Caco-2 (cell line): ENCODE measurements at regions not wholly inside any gene's neighbourhood (a gene's known extent, or its start where the extent isn't known, plus 50 kb on each side); places are given as distances from the start of the nearest gene placed in this dataset.

Experiments used
- BruUV-seq: library from RNA; stranded (reverse); fragments of 400-500 nt; replicated peaks from 2 replicates; lab custom pipeline; 2021; lab: Mats Ljungman, UMichigan
- CTCF ChIA-PET: fragments of 300-600 bp; sonication (Branson Sonifier 250); formaldehyde crosslinking; loops from one replicate; lab custom pipeline; 2022; ENCODE audit warnings: antibody characterized with exemption; lab: Charles Lee
- POLR2A ChIA-PET: fragments of 300-600 bp; sonication (Branson Sonifier 250); formaldehyde crosslinking; loops from one replicate; lab custom pipeline; 2022; ENCODE audit warnings: antibody characterized with exemption; lab: Charles Lee
- DNase-seq, 2 experiments: peaks; one replicate each; pipeline versions ENCODE4 v3.0.0 to v3.0.0-alpha.2; 2020 to 2022
- H3K27me3 ChIP-seq: replicated peaks from 2 replicates; pipeline ENCODE4 v1.6.0; 2011; ENCODE audit warnings: low read length; ENCODE audit not compliant: control insufficient read depth, insufficient read depth
- H3K36me3 ChIP-seq: 2 replicates; pipeline ENCODE4 v1.5.1; 2011; ENCODE audit warnings: low read length; ENCODE audit not compliant: control insufficient read depth, insufficient read depth
- H3K4me1 ChIP-seq: fragments of 250-450 bp; sonication (Bioruptor Pico); 2 replicates; pipeline ENCODE4 v1.5.1; 2020; ENCODE audit warnings: mild to moderate bottlenecking
- H3K4me3 ChIP-seq: 2 replicates; pipeline ENCODE4 v1.5.1; 2011; ENCODE audit warnings: low read depth, mild to moderate bottlenecking, control low read depth, low read length
- H3K9me3 ChIP-seq: fragments of 250-450 bp; sonication (Bioruptor Pico); 2 replicates; pipeline ENCODE4 v1.5.1; 2020; ENCODE audit warnings: mild to moderate bottlenecking, moderate library complexity
- H3K27ac Mint-ChIP-seq: one replicate; pipeline ENCODE4 v1.8.0; 2022; ENCODE audit warnings: mixed read lengths; ENCODE audit not compliant: unreplicated experiment
- H3K27me3 Mint-ChIP-seq: one replicate; pipeline ENCODE4 v1.8.0; 2022; ENCODE audit warnings: mixed read lengths; ENCODE audit not compliant: insufficient read depth, unreplicated experiment
- H3K36me3 Mint-ChIP-seq: one replicate; pipeline ENCODE4 v1.8.0; 2022; ENCODE audit warnings: mild to moderate bottlenecking, mixed read lengths; ENCODE audit not compliant: insufficient read depth, unreplicated experiment
- H3K4me1 Mint-ChIP-seq: one replicate; pipeline ENCODE4 v1.8.0; 2022; ENCODE audit warnings: low read depth, mixed read lengths; ENCODE audit not compliant: unreplicated experiment
- H3K4me3 Mint-ChIP-seq: one replicate; pipeline ENCODE4 v1.8.0; 2022; ENCODE audit warnings: mild to moderate bottlenecking, moderate library complexity, mixed read lengths; ENCODE audit not compliant: unreplicated experiment
- H3K9me3 Mint-ChIP-seq: one replicate; pipeline ENCODE4 v1.8.0; 2022; ENCODE audit warnings: mixed read lengths; ENCODE audit not compliant: unreplicated experiment
- CTCF ChIP-seq, 2 experiments: fragments of 200-600 bp in 1 of 2; IDR thresholded peaks; 1 replicate in 1 of 2; 2 replicates in 1 of 2; pipeline versions ENCODE4 v1.5.1 to v1.8.0; 2011 to 2022; ENCODE audit warnings: antibody characterized with exemption in 1 of 2, control low read depth in 1 of 2, inconsistent platforms in 1 of 2, low read depth in 1 of 2, low read length in 1 of 2, mild to moderate bottlenecking in 1 of 2, moderate library complexity in 1 of 2; ENCODE audit not compliant: insufficient read depth in 1 of 2, severe bottlenecking in 1 of 2, unreplicated experiment in 1 of 2
- intact Hi-C: fragments of 100-400 bp; cut with micrococcal nuclease; formaldehyde crosslinking; loops from one replicate; pipeline ENCODE4 v1.10.0; 2022; ENCODE audit not compliant: unreplicated experiment

GRCh38 chr1:96372881-96373280 lies 348.7 kb upstream of the PTBP2 start:
- H3K27me3 Mint-ChIP-seq: no peaks in the 10 kb centered on the region
- no peaks in the 10 kb centered on the region for H3K4me1 ChIP-seq
- H3K4me3 Mint-ChIP-seq: no peak overlapping the region
- BruUV-seq: no TSS peak
- no peak for TF ChIP-seq CTCF (IDR thresholded peaks at IDR 0.05; ENCODE audit: insufficient read depth in 1 of 2, low read depth in 1 of 2, low read length in 1 of 2, severe bottlenecking in 1 of 2, unreplicated experiment in 1 of 2)
- no peak overlapping the region for H3K27ac Mint-ChIP-seq
- ChIA-PET CTCF (no interaction called here), POLR2A (no interaction called here)
- no peaks in the 10 kb centered on the region for H3K36me3 ChIP-seq
- no peak overlapping the region for H3K4me3 ChIP-seq
- H3K27me3 ChIP-seq: no peaks in the 10 kb centered on the region
- no peaks in the 10 kb centered on the region for H3K36me3 Mint-ChIP-seq
- intact Hi-C loops: no loop called here
- no peaks in the 10 kb centered on the region for H3K9me3 Mint-ChIP-seq
- H3K9me3 ChIP-seq: no peaks in the 10 kb centered on the region
- no peak for DNase-seq
- H3K4me1 Mint-ChIP-seq: no peaks in the 10 kb centered on the region

DNA sequence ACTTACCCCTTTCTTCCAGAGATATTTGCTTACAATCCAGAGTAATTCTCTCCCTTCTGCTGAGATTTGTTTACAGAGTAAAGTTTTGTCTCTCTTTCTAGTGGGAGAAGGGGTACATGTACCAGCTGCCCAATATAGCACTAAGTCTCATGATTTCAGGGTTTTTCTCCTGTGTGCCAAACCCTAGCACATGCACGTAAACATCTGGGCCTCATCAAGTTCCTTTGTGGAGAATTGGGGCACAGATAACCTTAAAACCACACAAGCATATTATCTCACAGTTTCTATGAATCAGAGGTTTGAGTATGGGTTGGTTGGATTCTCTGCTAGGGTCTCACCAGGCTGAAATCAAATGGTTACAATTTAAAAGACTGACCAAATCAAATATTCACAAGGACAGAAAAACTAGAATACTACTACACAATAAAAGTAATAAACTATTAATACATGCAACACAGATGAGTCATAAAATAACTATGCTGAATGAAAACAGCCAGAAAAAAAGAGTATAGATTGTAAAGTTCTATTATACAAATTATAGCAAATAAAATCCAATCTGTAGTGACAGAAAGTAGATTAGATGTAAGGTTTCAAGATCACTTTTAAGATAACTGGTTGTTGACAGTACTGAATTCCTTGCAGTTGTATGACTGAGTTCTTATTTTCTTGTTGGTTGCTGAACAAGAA lies 347.4 kb upstream of the PTBP2 start:
- Mint-ChIP-seq H3K27ac (no peak overlapping the region), H3K36me3 (no peaks in the 10 kb centered on the region), H3K9me3 (no peaks in the 10 kb centered on the region), H3K4me3 (no peak overlapping the region), H3K27me3 (no peaks in the 10 kb centered on the region), H3K4me1 (no peaks in the 10 kb centered on the region)
- no peak for TF ChIP-seq CTCF (IDR thresholded peaks at IDR 0.05; ENCODE audit: insufficient read depth in 1 of 2, low read depth in 1 of 2, low read length in 1 of 2, severe bottlenecking in 1 of 2, unreplicated experiment in 1 of 2)
- Histone ChIP-seq H3K4me1 (no peaks in the 10 kb centered on the region), H3K27me3 (no peaks in the 10 kb centered on the region), H3K36me3 (no peaks in the 10 kb centered on the region), H3K9me3 (no peaks in the 10 kb centered on the region), H3K4me3 (no peak overlapping the region)
- ChIA-PET POLR2A (no interaction called here), CTCF (no interaction called here)
- intact Hi-C loops: no loop called here
- BruUV-seq: no TSS peak
- DNase-seq: no peak

GRCh38 chr1:96376846-96377245 lies 344.7 kb upstream of the PTBP2 start:
- no peak overlapping the region for H3K4me3 ChIP-seq
- no TSS peak for BruUV-seq
- H3K36me3 Mint-ChIP-seq: no peaks in the 10 kb centered on the region
- H3K27me3 Mint-ChIP-seq: no peaks in the 10 kb centered on the region
- DNase-seq: no peak
- H3K9me3 Mint-ChIP-seq: no peaks in the 10 kb centered on the region
- no peaks in the 10 kb centered on the region for H3K36me3 ChIP-seq
- H3K9me3 ChIP-seq: no peaks in the 10 kb centered on the region
- intact Hi-C loops: no loop called here
- ChIA-PET CTCF (no interaction called here), POLR2A (no interaction called here)
- H3K4me1 ChIP-seq: no peaks in the 10 kb centered on the region
- H3K4me3 Mint-ChIP-seq: no peak overlapping the region
- no peak overlapping the region for H3K27ac Mint-ChIP-seq
- no peaks in the 10 kb centered on the region for H3K27me3 ChIP-seq
- no peaks in the 10 kb centered on the region for H3K4me1 Mint-ChIP-seq
- TF ChIP-seq CTCF (IDR thresholded peaks at IDR 0.05; ENCODE audit: insufficient read depth in 1 of 2, low read depth in 1 of 2, low read length in 1 of 2, severe bottlenecking in 1 of 2, unreplicated experiment in 1 of 2): no peak
